ENCODE measurements at regions not wholly inside any gene's neighbourhood (a gene's known extent, or its start where the extent isn't known, plus 50 kb on each side); places are given as distances from the start of the nearest gene placed in this dataset.

GRCh38 chrX:35439692-35440091 lies 358.4 kb upstream of the MAGEB16 start:
- TF ChIP-seq CTCF (IDR thresholded peaks at IDR 0.05) (no peak), TCF7L2 (IDR thresholded peaks at IDR 0.05; ENCODE audit: low read depth, low read length) (no peak)

All from Panc1 (cell line).